ENCODE measurements at regions not wholly inside any gene's neighbourhood (a gene's known extent, or its start where the extent isn't known, plus 50 kb on each side); places are given as distances from the start of the nearest gene placed in this dataset.

DNA sequence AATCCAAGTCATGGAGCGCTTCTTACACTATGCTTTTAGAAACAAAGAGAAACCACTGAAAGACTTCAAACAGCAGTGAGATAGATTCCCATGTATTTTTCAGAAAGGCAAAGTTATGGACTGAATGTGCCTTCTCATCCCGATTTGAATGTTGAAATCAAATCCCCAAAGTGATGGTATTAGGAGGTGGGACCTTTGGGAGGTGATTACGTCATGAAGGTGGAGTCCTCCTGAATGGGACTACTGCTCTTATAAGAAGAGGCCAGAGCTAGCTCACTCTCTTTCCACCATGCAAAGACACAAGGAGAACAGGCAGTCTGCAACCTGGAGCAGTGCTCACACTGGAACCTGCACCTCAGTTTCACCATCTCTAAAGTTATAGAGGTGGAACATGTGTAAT lies 1279.8 kb downstream of the GATA3 start:
- TF ChIP-seq, protein P1, sequence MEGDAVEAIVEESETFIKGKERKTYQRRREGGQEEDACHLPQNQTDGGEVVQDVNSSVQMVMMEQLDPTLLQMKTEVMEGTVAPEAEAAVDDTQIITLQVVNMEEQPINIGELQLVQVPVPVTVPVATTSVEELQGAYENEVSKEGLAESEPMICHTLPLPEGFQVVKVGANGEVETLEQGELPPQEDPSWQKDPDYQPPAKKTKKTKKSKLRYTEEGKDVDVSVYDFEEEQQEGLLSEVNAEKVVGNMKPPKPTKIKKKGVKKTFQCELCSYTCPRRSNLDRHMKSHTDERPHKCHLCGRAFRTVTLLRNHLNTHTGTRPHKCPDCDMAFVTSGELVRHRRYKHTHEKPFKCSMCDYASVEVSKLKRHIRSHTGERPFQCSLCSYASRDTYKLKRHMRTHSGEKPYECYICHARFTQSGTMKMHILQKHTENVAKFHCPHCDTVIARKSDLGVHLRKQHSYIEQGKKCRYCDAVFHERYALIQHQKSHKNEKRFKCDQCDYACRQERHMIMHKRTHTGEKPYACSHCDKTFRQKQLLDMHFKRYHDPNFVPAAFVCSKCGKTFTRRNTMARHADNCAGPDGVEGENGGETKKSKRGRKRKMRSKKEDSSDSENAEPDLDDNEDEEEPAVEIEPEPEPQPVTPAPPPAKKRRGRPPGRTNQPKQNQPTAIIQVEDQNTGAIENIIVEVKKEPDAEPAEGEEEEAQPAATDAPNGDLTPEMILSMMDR (IDR thresholded peaks at IDR 0.05; ENCODE audit: low read length) = no peak
- TF ChIP-seq EZH2 (IDR thresholded peaks at IDR 0.05; ENCODE audit: borderline replicate concordance, low read length) = no peak
